ENCODE measurements at regions not wholly inside any gene's neighbourhood (a gene's known extent, or its start where the extent isn't known, plus 50 kb on each side); places are given as distances from the start of the nearest gene placed in this dataset.

- no peak for TF ChIP-seq CTCF (IDR thresholded peaks at IDR 0.05; ENCODE audit: low read depth, low read length, missing input control)
- no peak for TF ChIP-seq GABPA (IDR thresholded peaks at IDR 0.05 in 1 of 2, conservative IDR thresholded peaks at IDR 0.05 in 1 of 2)
- no peak for TF ChIP-seq ZBTB33 (IDR thresholded peaks at IDR 0.05)
- no peak for TF ChIP-seq RAD21 (IDR thresholded peaks at IDR 0.05)
These were observed 317.7 kb upstream of the DAB1 start for GRCh38 chr1:57741521-57741920.

All from liver (tissue), 3 donors.